ENCODE measurements at regions not wholly inside any gene's neighbourhood (a gene's known extent, or its start where the extent isn't known, plus 50 kb on each side); places are given as distances from the start of the nearest gene placed in this dataset.
A peak's percentile ranks its signal among the peaks of the same experiment; 100 is the strongest.
"Not testable (repeated sequence)": the region's sequence is repeated elsewhere in the genome, so short reads cannot be mapped to it uniquely, and the experiment has no call there.

- DNase-seq: no peak
Observed at GRCh38 chr22:25420925-25421904, 143.3 kb upstream of the GRK3 start.

DNA sequence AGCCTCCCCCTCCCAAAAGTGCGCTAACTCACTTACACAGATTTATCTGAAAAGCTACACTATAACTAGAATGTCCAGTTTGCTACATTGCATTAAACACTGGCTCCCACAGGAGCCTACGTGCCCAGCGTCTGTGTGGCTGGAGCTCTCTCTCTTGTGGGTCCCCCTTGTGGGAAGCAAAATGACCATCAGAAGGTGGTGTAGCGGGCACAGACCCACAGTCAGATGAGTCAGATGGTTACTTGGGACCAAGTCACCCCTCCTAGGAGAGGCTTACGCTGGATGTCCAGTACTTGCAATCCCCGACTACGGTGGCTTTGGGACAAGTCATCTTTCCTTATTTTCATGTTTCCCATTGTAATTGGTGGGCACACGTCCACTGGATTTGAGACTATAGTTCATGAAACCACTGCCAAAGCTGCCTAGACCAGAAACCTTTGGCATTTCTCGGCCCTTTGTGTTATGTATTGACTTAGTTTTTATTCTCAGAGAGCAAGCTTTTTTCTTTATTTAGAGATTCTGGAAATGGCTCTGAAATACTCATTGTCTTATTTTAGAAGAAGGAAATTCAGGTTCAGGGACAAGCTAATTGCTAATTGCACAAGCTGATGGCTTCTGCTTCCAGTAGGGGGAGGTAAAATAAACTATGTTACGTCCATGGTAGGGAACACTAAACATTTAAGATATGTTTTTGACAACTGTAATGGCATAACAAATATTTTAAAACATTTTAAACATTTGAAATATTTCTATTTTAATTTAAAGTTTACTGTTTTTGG is 137.8 kb upstream of the GRK3 start:
- DNase-seq: peak in 1 of 2 experiments; percentile 26

DNA sequence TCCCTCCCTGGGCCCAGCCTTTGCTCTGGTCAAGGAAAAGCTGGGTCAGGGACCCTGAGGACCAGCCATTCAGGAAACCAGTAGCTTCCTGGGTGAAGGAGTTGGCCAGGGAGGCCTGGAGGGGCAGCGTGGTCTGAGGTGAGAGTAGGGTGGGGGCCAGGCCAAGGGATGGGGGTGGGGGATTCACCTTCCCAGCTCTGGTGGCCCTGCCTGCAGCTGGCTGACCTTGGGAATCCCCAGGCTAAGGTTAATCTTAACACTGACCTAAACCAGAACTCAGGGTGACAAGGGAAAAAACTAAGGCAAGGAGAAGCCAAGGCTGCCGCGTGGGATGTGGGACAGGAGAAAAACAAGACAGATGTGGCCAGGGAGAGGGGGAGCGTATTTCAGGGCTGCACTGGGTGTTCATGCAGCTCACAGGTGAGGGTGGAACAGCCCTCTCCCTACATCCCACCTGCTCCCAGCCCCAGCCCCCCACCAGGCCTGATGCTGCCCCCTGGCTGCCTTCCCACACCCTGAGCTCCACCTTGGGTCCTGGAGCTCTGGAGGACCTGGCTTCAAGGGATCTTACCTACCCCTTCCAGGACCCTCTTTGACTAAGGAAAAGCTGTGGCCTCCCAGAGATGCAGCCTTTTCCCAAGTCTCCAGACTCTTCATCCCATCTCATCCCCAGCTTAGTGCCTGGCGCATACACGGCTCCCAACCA is 132.7 kb upstream of the GRK3 start:
- not testable (repeated sequence) for DNase-seq

DNA sequence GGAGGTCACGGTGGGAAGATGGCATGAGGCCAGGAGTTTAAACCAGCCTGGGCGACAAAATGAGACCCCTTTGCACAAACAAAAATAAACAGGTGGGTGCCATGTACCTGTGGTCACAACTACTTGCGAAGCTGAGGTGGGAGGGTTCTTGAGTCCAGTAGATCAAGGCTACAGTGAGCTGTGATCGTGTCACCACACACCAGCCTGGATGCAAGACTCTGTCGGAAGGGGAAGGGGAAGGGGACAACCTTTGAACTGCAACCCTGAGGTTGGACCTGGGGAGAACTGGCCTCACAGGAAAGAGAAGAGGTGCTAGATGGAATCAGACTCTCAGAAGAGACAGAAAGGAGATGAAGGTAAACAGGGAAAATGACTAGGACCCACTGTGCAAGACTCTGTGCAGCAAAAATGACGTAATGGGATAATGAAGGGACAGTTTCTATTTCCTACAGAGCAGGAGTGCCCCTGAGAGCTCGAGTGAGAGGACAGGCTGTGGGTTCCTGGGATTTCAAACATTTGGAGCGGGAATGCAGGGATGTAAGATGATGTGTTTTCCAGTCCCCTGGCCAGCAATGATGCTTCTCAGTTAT is 131.0 kb upstream of the GRK3 start:
- not testable (repeated sequence) for DNase-seq

- DNase-seq: no peak
Observed at GRCh38 chr22:25437414-25438160, 126.9 kb upstream of the GRK3 start.

DNA sequence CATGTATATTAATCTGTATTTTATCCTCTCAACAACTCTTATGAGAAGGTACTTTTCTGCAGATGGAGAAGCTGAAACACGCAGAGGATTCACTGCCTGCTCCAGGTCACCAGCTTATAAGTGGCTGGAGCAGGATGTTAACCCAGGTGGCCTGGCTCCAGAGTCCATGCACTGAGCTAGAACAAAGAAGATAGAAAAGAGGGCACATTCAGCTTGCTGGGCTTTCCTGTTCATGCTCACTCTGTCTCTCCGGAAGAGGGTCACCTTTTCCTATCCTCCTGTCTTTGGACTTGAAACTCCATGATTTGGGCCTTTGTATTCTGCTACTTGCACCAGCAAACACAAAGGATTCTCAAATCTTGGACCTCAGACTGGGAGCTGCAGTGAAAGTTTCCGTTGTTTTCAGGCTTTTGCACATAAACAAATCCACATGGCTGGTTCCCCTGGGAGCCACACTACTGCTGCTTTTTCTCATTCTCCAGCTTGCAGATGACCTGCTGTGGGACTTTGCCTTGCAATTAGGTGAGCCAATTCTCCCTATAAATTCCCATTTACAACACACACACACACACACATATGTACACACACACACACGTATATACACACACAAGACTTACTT is 117.3 kb upstream of the GRK3 start:
- DNase-seq: no peak

GRCh38 chr22:25447686-25448434 is 116.6 kb upstream of the GRK3 start:
- peak; percentile 84 to 85 for DNase-seq

GRCh38 chr22:25448435-25449051 is 115.9 kb upstream of the GRK3 start:
- DNase-seq: no peak

DNA sequence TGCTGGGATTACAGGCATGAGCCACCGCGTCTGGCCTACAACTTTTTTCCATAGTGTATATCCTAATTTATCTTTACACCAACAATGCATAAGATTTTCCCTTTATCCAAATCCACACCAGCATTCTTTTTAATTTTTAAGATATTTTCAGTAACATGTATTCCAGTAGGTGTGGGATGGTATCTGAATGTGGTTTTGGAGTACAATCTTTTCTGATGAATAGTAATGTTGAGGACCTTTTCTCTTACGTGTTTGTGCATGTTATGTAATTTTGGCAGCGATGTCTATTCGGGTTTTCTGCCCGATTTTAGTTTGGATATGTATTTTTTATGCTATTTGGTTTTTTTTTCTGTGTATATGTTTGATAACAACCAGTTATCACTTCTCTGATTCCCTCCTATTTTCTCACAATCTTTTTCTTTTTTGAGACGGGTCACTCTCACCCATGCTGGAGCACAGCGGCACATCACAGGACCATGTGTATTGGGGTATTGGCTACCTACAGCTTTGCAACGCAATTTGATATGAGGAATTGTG is 114.6 kb upstream of the GRK3 start:
- no peak for DNase-seq

- DNase-seq: no peak
Observed at GRCh38 chr22:25451480-25452114, 112.9 kb upstream of the GRK3 start.

DNA sequence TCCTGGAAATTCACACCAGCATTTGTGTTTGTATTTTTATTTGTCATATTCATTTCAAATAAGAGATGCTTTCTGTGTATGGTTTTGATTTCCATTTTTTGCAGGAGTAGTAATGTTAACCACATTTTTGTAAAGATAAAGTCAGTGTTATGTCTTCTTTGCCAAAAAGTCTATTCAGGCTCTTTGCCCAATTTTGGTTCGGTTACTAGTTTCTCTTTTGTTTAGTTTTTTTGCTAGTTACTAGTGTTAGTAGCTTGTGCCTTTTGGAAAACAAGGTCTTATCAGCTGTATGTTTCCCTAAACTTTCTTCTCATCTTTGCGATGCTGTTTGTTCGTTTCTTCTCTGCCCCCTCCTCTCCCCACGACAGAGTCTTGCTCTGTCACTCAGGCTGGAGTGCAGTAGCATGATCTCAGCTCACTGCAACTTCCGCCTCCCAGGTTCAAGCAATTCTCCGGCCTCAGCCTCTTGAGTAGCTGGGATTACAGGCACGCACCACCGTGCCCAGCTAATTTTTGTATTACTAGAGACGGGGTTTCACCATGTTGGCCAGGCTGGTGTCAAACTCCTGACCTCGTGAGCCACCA is 112.3 kb upstream of the GRK3 start:
- no peak for DNase-seq

DNA sequence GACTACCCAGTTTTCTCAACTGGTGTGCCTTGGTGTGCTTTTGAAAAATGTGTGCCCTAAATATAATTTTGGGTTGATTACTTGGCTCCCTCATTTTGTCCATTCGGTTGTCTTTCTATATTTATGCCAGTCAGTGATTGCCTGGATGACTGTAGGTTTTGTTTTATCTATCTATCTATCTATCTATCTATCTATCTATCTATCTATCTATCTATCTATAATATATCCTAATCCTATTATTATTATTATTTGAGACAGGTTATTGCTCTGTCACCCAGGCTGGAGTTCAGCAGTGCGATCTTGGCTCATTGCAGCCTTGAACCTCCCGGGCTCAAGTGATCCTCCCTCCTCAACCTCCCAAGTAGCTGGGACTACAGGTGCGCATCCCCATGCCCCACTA is 111.4 kb upstream of the GRK3 start:
- DNase-seq: no peak

DNA sequence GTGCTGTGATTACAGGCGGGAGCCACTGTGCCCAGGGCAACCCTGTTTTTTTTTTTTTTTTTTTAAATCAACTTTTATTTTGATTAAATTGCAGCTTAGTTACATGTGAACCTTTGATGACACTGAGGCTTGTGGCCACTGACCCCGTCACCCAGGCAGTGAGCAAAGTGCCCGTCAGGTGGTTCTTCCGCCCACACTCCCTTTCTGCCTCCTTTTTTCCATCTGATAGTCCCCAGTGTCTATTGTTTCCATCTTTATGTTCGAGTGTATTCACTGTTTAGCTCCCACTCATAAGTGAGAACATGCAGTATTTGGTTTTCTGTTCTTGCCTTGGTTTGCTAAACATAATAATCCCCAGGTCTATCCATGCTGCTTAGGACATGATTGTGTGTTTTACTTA is 110.9 kb upstream of the GRK3 start:
- no peak for DNase-seq

DNA sequence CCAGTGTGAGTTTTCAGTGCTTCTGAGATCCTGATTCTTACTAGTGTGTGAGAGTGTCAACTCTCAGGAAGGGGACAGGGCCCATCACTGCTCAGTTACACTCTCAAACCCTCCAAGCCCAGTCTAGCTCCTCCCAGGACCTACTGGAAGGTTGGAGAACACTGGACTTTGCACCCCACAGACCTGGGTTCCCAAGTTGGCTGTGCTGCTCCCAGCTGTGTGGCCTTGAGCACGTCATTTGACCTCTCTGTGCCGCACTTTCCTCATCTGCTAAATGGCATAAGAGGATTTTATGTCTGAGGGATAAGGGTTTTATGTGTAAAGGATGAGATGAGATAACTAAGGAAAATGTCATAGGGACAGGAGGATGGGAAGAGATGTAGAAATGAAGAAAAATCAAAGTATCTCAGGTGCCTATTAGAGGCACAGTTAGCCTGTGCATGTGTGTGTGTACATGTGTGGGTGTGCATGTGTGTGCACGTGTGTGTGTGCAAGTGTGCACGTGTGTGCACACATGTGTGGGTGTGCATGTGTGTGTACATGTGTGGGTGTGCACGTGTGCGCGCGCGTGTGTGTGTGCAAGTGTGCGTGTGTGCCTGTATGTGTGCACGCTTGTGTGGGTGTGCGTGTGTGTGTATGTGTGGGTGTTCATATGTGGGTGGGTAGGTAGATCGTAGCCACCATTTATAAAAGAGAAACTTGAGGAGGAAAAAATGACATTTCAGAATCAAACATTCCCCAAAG is 108.0 kb upstream of the GRK3 start:
- not testable (repeated sequence) for DNase-seq

DNA sequence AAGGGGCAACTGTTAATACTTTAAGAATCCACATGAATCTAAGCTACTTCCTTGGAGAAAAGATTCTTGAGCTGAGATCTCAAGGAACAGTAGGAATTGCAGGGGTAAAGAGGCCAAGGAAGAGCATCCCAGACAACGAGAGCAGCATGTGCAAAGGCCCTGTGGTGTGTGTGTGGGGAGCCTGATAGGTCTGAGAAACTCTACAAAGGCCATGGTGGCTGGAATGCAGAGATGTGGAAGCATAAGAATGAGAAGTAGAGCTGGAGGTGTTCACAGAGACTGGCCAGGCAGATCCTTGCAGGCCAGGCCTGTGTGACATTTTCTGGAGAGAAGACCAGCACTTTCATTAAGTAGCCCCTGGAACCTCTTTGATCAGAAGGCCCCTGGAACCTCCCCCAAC is 105.8 kb upstream of the GRK3 start:
- not testable (repeated sequence) for DNase-seq

GRCh38 chr22:25460682-25461081 is 103.8 kb upstream of the GRK3 start:
- DNase-seq: not testable (repeated sequence)

DNA sequence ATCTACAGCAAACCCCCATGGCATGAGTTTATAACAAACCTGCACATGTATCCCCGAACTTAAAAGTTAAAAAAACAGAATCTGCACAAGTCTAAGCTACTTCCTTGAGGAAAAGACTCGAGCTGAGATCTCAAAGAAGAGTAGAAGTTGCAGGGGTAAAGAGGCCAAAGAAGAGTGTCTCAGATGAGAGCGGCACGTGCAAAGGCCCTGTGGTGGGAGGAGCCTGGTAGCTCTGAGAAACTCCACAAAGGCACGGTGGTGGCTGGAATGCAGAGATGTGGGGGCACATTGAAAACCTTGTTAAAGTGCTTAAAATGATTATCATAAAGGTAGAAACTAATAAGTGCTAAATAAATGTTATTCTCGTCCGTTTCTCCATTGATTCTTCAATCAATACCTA is 103.2 kb upstream of the GRK3 start:
- DNase-seq: no peak
